Ishikawa (cell line): ENCODE measurements at regions not wholly inside any gene's neighbourhood (a gene's known extent, or its start where the extent isn't known, plus 50 kb on each side); places are given as distances from the start of the nearest gene placed in this dataset.

Source experiments
- CEBPB ChIP-seq: IDR thresholded peaks from 2 replicates; pipeline ENCODE4 v1.6.1; 2012
- CREB1 ChIP-seq: IDR thresholded peaks from 2 replicates; pipeline ENCODE4 v1.6.1; 2012; ENCODE audit warnings: low read depth
- EGR1 ChIP-seq: IDR thresholded peaks from 2 replicates; pipeline ENCODE4 v1.6.1; 2012
- EP300 ChIP-seq: IDR thresholded peaks from 2 replicates; pipeline ENCODE4 v1.6.1; 2012; ENCODE audit warnings: borderline replicate concordance
- FOXM1 ChIP-seq: IDR thresholded peaks from 2 replicates; pipeline ENCODE4 v1.6.1; 2012; ENCODE audit warnings: low read depth, borderline replicate concordance
- MAX ChIP-seq: IDR thresholded peaks from 2 replicates; pipeline ENCODE4 v1.6.1; 2012
- NFIC ChIP-seq: IDR thresholded peaks from 2 replicates; pipeline ENCODE4 v1.6.1; 2012
- RAD21 ChIP-seq: IDR thresholded peaks from 2 replicates; pipeline ENCODE4 v1.6.1; 2012; ENCODE audit warnings: low read depth
- REST ChIP-seq: IDR thresholded peaks from 2 replicates; pipeline ENCODE4 v1.6.1; 2012; ENCODE audit warnings: low read depth, mild to moderate bottlenecking
- TAF1 ChIP-seq: IDR thresholded peaks from 2 replicates; pipeline ENCODE4 v1.6.1; 2012; ENCODE audit warnings: low read depth, mild to moderate bottlenecking
- TCF12 ChIP-seq: IDR thresholded peaks from 2 replicates; pipeline ENCODE4 v1.6.1; 2012; ENCODE audit warnings: low read depth
- TEAD4 ChIP-seq: IDR thresholded peaks from 2 replicates; pipeline ENCODE4 v1.6.1; 2012
- USF1 ChIP-seq: IDR thresholded peaks from 2 replicates; pipeline ENCODE4 v1.6.1; 2012
- YY1 ChIP-seq: IDR thresholded peaks from 2 replicates; pipeline ENCODE4 v1.6.1; 2012; ENCODE audit warnings: low read depth
- ZBTB7A ChIP-seq: IDR thresholded peaks from 2 replicates; pipeline ENCODE4 v1.6.1; 2012; ENCODE audit warnings: low read depth

GRCh38 chr15:34700891-34701427, 53.8 kb downstream of the GJD2 start:
- TF ChIP-seq FOXM1 (no peak), TAF1 (no peak), CEBPB (no peak)

GRCh38 chr15:34699968-34700640, 54.7 kb downstream of the GJD2 start:
- no peak for TF ChIP-seq USF1

- TF ChIP-seq MAX (no peak), TEAD4 (no peak), FOXM1 (no peak), ZBTB7A (no peak), CEBPB (no peak), TAF1 (no peak), TCF12 (no peak), NFIC (no peak), EP300 (no peak), CREB1 (no peak), YY1 (no peak), REST (no peak), EGR1 (no peak), RAD21 (no peak), USF1 (no peak)
Observed at GRCh38 chr15:34696506-34696905, 58.3 kb downstream of the GJD2 start.

- TF ChIP-seq NFIC (0 out of 2 replicates have a peak, but pooled peaks have one; percentile 6), TAF1 (no peak)
Observed at GRCh38 chr15:34693053-34693744, 61.6 kb downstream of the GJD2 start.

GRCh38 chr15:34691034-34691433, 63.8 kb downstream of the GJD2 start:
- TF ChIP-seq USF1 (no peak), YY1 (no peak), ZBTB7A (no peak), NFIC (no peak), CREB1 (no peak), FOXM1 (no peak), EP300 (no peak), MAX (no peak), CEBPB (no peak), TCF12 (no peak)

GRCh38 chr15:34688699-34689098, 66.1 kb downstream of the GJD2 start:
- TF ChIP-seq YY1 (no peak), EP300 (no peak), CREB1 (no peak)

- TF ChIP-seq EGR1 (no peak), EP300 (no peak), FOXM1 (no peak)
Observed at GRCh38 chr15:34684351-34684750, 70.4 kb downstream of the GJD2 start.

GRCh38 chr15:34682674-34683073, 72.1 kb downstream of the GJD2 start:
- TF ChIP-seq MAX (no peak), REST (no peak), CREB1 (no peak), ZBTB7A (no peak), FOXM1 (no peak), CEBPB (no peak), YY1 (no peak), TAF1 (no peak), USF1 (no peak), TEAD4 (no peak), NFIC (no peak), EGR1 (no peak), RAD21 (no peak), TCF12 (no peak), EP300 (no peak)
